ENCODE measurements at regions not wholly inside any gene's neighbourhood (a gene's known extent, or its start where the extent isn't known, plus 50 kb on each side); places are given as distances from the start of the nearest gene placed in this dataset.

GRCh38 chrY:18671970-18672369 lies 101.6 kb downstream of the HSFY2 start:
- TF ChIP-seq, protein P1, sequence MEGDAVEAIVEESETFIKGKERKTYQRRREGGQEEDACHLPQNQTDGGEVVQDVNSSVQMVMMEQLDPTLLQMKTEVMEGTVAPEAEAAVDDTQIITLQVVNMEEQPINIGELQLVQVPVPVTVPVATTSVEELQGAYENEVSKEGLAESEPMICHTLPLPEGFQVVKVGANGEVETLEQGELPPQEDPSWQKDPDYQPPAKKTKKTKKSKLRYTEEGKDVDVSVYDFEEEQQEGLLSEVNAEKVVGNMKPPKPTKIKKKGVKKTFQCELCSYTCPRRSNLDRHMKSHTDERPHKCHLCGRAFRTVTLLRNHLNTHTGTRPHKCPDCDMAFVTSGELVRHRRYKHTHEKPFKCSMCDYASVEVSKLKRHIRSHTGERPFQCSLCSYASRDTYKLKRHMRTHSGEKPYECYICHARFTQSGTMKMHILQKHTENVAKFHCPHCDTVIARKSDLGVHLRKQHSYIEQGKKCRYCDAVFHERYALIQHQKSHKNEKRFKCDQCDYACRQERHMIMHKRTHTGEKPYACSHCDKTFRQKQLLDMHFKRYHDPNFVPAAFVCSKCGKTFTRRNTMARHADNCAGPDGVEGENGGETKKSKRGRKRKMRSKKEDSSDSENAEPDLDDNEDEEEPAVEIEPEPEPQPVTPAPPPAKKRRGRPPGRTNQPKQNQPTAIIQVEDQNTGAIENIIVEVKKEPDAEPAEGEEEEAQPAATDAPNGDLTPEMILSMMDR (conservative IDR thresholded peaks at IDR 0.05 in 1 of 2, IDR thresholded peaks at IDR 0.05 in 1 of 2; ENCODE audit: low read depth in 1 of 2, low read length in 2 of 2), result no peak
- TF ChIP-seq EZH2 (IDR thresholded peaks at IDR 0.05; ENCODE audit: low read length, missing control alignments), result no peak
